ENCODE measurements at regions not wholly inside any gene's neighbourhood (a gene's known extent, or its start where the extent isn't known, plus 50 kb on each side); places are given as distances from the start of the nearest gene placed in this dataset.

- Histone ChIP-seq H3K9me1 (ENCODE audit: control insufficient read depth, extremely low read depth, insufficient read depth, low read length) (no peaks in the 10 kb centered on the region), H3K79me2 (ENCODE audit: control insufficient read depth, insufficient read depth, low read length) (no peaks in the 10 kb centered on the region), H3K27me3 (ENCODE audit: control insufficient read depth, extremely low read depth, insufficient read depth, low read length) (no peaks in the 10 kb centered on the region), H3K4me3 (ENCODE audit: control insufficient read depth in 2 of 3, extremely low read depth in 1 of 3, insufficient read depth in 2 of 3, low read depth in 1 of 3, low read length in 3 of 3) (no peak overlapping the region), H3K4me2 (ENCODE audit: control insufficient read depth, extremely low read depth, insufficient read depth, low read depth, low read length) (no peak overlapping the region), H2AFZ (ENCODE audit: control insufficient read depth, low read length) (no peak overlapping the region), H4K20me1 (ENCODE audit: control insufficient read depth, extremely low read depth, insufficient read depth, low read length) (no peaks in the 10 kb centered on the region), H3K4me1 (ENCODE audit: control insufficient read depth, extremely low read depth, insufficient read depth, low read length) (peaks cover 2% of the 10 kb centered on the region), H3K36me3 (ENCODE audit: control insufficient read depth in 2 of 2, extremely low read depth in 1 of 2, insufficient read depth in 2 of 2, low read length in 2 of 2) (no peaks in the 10 kb centered on the region), H3K27ac (ENCODE audit: control insufficient read depth, insufficient read depth, low read length) (no peak overlapping the region), H3K9ac (ENCODE audit: control insufficient read depth, extremely low read depth, insufficient read depth, low read length) (no peak overlapping the region), H3K9me3 (ENCODE audit: control insufficient read depth, low read depth, low read length) (no peaks in the 10 kb centered on the region)
- DNase-seq (ENCODE audit: low read depth, low spot score) (no peak), FAIRE-seq (no peak)
- dilution Hi-C loops (cut with MboI; ENCODE audit: extremely low pct_ligation_motif_present, low sequenced_read_pairs): no loop called here
- TF ChIP-seq EZH2 (IDR thresholded peaks at IDR 0.05; ENCODE audit: low read length) (no peak), CTCF (optimal IDR thresholded peaks at IDR 0.05 in 1 of 3, IDR thresholded peaks at IDR 0.05 in 1 of 3, conservative IDR thresholded peaks at IDR 0.05 in 1 of 3; ENCODE audit: extremely low read depth in 1 of 3, insufficient read depth in 2 of 3, low read length in 3 of 3) (no peak)
Observed at GRCh38 chr4:129364747-129365452, 268.9 kb downstream of the C4orf33 start.

GRCh38 chr4:129369361-129370010 lies 273.5 kb downstream of the C4orf33 start:
- Histone ChIP-seq H3K9me3 (ENCODE audit: control insufficient read depth, low read depth, low read length) (no peaks in the 10 kb centered on the region), H3K27me3 (ENCODE audit: control insufficient read depth, extremely low read depth, insufficient read depth, low read length) (no peaks in the 10 kb centered on the region), H3K4me3 (ENCODE audit: control insufficient read depth in 2 of 3, extremely low read depth in 1 of 3, insufficient read depth in 2 of 3, low read depth in 1 of 3, low read length in 3 of 3) (no peak overlapping the region), H3K4me2 (ENCODE audit: control insufficient read depth, extremely low read depth, insufficient read depth, low read depth, low read length) (no peak overlapping the region), H3K9me1 (ENCODE audit: control insufficient read depth, extremely low read depth, insufficient read depth, low read length) (no peaks in the 10 kb centered on the region), H3K79me2 (ENCODE audit: control insufficient read depth, insufficient read depth, low read length) (no peaks in the 10 kb centered on the region), H3K36me3 (ENCODE audit: control insufficient read depth in 2 of 2, extremely low read depth in 1 of 2, insufficient read depth in 2 of 2, low read length in 2 of 2) (no peaks in the 10 kb centered on the region), H2AFZ (ENCODE audit: control insufficient read depth, low read length) (no peak overlapping the region), H4K20me1 (ENCODE audit: control insufficient read depth, extremely low read depth, insufficient read depth, low read length) (no peaks in the 10 kb centered on the region), H3K27ac (ENCODE audit: control insufficient read depth, insufficient read depth, low read length) (no peak overlapping the region), H3K4me1 (ENCODE audit: control insufficient read depth, extremely low read depth, insufficient read depth, low read length) (no peaks in the 10 kb centered on the region), H3K9ac (ENCODE audit: control insufficient read depth, extremely low read depth, insufficient read depth, low read length) (no peak overlapping the region)
- FAIRE-seq: no peak
- no peak for DNase-seq (ENCODE audit: low read depth, low spot score)
- dilution Hi-C loops (cut with MboI; ENCODE audit: extremely low pct_ligation_motif_present, low sequenced_read_pairs): no loop called here
- no peak for TF ChIP-seq EZH2 (IDR thresholded peaks at IDR 0.05; ENCODE audit: low read length)
- no peak for TF ChIP-seq CTCF (optimal IDR thresholded peaks at IDR 0.05 in 1 of 3, IDR thresholded peaks at IDR 0.05 in 1 of 3, conservative IDR thresholded peaks at IDR 0.05 in 1 of 3; ENCODE audit: extremely low read depth in 1 of 3, insufficient read depth in 2 of 3, low read length in 3 of 3)
